Nephron (organoid): ENCODE measurements at regions not wholly inside any gene's neighbourhood (a gene's known extent, or its start where the extent isn't known, plus 50 kb on each side); places are given as distances from the start of the nearest gene placed in this dataset.

Experiments
- H3K27ac Mint-ChIP-seq, 3 experiments: 2 replicates each; pipeline ENCODE4 v1.8.0; 2020; ENCODE audit warnings: mixed read lengths in 3 of 3, mild to moderate bottlenecking in 2 of 3, moderate library complexity in 1 of 3
- H3K27me3 Mint-ChIP-seq: 2 replicates; pipeline ENCODE4 v1.8.0; 2021; ENCODE audit warnings: low read depth, mild to moderate bottlenecking, moderate library complexity, mixed read lengths
- H3K36me3 Mint-ChIP-seq: 2 replicates; pipeline ENCODE4 v1.8.0; 2020; ENCODE audit warnings: low read depth, mixed read lengths
- H3K4me1 Mint-ChIP-seq: 2 replicates; pipeline ENCODE4 v1.8.0; 2020; ENCODE audit warnings: mixed read lengths
- H3K4me3 Mint-ChIP-seq, 3 experiments: 2 replicates each; pipeline ENCODE4 v1.8.0; 2020; ENCODE audit warnings: mild to moderate bottlenecking in 3 of 3, mixed read lengths in 3 of 3, moderate library complexity in 2 of 3
- H3K9me3 Mint-ChIP-seq: 2 replicates; pipeline ENCODE4 v1.8.0; 2020; ENCODE audit warnings: mixed read lengths
- TF ChIP-seq, protein P1 (sequence below), 3 experiments: fragments of 200-600 bp; sonication (generic); IDR thresholded peaks; one replicate each; pipeline ENCODE4 v1.5.0; 2021; ENCODE audit warnings: antibody characterized with exemption in 3 of 3; ENCODE audit not compliant: unreplicated experiment in 3 of 3

DNA sequence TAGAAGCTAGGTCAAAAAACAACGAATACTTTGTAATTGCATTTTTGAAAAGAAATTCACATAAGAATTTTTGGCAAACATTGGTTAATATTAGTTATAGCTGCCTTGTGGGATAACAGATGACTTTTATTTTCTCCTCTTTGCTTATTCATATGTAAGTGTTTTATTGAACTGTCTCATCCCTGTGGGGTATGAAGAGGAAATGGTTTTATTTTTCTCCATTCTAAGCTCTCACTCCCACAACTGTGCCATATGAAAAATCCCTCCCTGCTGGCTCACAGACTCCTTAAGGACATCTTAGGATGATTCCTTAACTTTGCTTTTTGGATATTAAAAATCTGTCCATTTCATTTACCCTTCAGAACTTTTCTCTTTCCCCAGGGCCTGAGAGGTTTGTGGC is 300.6 kb downstream of the PPP1R2C start:
- H3K27me3 Mint-ChIP-seq, result no peaks in the 10 kb centered on the region
- H3K27ac Mint-ChIP-seq, result peak overlapping the region in 1 of 3 experiments; percentile 14
- H3K36me3 Mint-ChIP-seq, result peaks cover 11% of the 10 kb centered on the region
- peaks cover 15% of the 10 kb centered on the region for H3K9me3 Mint-ChIP-seq
- TF ChIP-seq, protein P1, sequence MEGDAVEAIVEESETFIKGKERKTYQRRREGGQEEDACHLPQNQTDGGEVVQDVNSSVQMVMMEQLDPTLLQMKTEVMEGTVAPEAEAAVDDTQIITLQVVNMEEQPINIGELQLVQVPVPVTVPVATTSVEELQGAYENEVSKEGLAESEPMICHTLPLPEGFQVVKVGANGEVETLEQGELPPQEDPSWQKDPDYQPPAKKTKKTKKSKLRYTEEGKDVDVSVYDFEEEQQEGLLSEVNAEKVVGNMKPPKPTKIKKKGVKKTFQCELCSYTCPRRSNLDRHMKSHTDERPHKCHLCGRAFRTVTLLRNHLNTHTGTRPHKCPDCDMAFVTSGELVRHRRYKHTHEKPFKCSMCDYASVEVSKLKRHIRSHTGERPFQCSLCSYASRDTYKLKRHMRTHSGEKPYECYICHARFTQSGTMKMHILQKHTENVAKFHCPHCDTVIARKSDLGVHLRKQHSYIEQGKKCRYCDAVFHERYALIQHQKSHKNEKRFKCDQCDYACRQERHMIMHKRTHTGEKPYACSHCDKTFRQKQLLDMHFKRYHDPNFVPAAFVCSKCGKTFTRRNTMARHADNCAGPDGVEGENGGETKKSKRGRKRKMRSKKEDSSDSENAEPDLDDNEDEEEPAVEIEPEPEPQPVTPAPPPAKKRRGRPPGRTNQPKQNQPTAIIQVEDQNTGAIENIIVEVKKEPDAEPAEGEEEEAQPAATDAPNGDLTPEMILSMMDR (IDR thresholded peaks at IDR 0.05; ENCODE audit: unreplicated experiment in 3 of 3), result no peak
- H3K4me3 Mint-ChIP-seq, result no peak overlapping the region
- peaks cover 4% of the 10 kb centered on the region for H3K4me1 Mint-ChIP-seq

DNA sequence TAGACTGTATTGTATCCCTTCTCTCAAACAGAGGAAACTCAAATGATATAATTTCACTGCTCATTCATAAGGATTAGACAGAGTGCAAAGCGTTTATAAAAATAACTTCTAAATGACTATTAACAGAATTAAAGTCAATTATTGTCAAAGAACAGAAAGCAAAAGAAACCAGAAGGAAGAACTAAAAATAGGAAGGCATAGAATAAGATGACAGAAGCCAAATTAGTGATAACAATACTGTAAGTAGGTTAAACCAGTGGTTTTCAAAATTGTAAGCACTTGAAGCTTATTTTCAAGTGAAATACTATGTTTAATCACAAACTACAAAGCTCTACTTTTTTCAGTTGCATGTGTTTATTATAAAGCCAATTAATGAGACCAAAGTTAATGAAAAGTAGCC is 305.2 kb downstream of the PPP1R2C start:
- Mint-ChIP-seq H3K4me3 (no peak overlapping the region), H3K27me3 (peaks cover 4% of the 10 kb centered on the region), H3K9me3 (peaks cover 23% of the 10 kb centered on the region), H3K27ac (no peak overlapping the region), H3K4me1 (peaks cover 4% of the 10 kb centered on the region), H3K36me3 (peaks cover 11% of the 10 kb centered on the region)
- TF ChIP-seq, protein P1 (IDR thresholded peaks at IDR 0.05; ENCODE audit: unreplicated experiment in 3 of 3), result no peak

DNA sequence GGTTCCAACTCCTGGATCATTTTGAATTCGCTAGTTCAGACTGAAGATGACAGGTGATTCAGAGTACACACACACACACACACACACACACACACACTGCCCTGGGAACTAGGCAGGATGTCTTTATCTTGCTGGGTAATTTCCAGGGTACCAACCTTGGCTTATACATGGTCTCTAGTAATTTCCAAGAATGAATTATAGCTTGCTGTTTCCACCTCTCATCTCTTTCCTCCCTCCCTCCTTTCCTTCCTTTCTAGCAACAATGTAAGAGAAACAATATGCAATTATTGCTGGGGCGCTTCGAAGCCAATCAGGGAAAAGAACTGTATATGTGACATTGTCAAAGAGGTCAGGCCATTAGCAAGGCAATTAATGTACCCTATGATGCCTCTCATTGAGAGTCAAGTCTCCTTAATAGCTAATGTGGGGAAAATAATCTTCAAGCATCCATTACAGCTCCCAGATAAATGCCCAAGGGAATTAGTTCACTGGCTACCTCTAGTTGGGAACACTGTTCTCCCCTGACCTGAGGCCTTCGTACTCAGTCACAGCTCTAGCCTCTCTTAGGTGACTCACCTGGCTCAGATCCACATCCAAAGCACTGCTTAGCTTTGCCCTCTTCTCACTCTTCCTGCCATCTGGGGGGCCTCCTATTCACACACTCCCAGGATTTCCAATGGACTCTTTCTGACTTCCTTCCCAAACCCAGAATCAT is 311.5 kb downstream of the PPP1R2C start:
- Mint-ChIP-seq H3K36me3 (no peaks in the 10 kb centered on the region), H3K9me3 (peaks cover 2% of the 10 kb centered on the region), H3K27me3 (peaks cover 6% of the 10 kb centered on the region), H3K4me1 (no peaks in the 10 kb centered on the region), H3K27ac (no peak overlapping the region), H3K4me3 (no peak overlapping the region)
- TF ChIP-seq, protein P1 (IDR thresholded peaks at IDR 0.05; ENCODE audit: unreplicated experiment in 3 of 3), result no peak

GRCh38 chrX:42465821-42466220 is 312.1 kb downstream of the PPP1R2C start:
- Mint-ChIP-seq H3K36me3 (no peaks in the 10 kb centered on the region), H3K4me1 (no peaks in the 10 kb centered on the region), H3K4me3 (no peak overlapping the region), H3K9me3 (no peaks in the 10 kb centered on the region), H3K27ac (no peak overlapping the region), H3K27me3 (peaks cover 6% of the 10 kb centered on the region)
- TF ChIP-seq, protein P1 (IDR thresholded peaks at IDR 0.05; ENCODE audit: unreplicated experiment in 3 of 3), result no peak

DNA sequence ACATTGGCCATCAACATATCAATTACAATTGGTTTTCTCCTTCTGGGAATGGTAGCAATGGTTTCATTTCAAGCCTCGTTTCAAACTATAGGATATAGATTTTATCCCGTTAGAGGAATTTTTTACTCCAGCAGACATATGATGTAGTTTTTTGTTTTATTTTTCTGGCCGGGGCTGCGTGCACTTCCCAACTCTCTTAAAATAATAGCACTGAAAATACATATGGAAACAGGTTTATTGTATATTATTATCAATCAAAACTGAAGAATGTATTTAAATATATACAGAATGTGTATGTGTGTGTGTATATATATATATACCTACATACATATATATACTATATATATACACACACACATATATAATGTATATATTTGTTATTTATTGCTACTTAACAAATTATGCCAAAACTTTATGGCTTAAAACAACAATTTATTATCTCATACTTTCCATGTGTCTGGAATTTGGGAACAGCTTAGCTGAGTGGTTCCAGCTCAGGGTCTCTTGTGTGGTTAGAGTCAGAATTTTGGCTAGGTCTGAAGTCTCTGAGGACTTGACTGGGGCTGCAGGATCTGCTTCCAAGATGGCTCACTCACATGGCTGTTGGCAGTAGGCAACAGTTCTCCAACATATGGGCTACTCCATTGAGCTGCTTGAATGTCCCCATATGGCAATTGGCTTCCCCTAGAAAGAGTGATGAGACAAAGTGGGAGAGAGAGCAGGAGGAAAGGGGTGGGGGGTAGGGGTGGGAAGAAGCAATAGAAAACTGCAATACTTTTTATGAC is 314.1 kb downstream of the PPP1R2C start:
- Mint-ChIP-seq H3K9me3 (no peaks in the 10 kb centered on the region), H3K4me3 (no peak overlapping the region), H3K4me1 (no peaks in the 10 kb centered on the region), H3K27me3 (peaks cover 3% of the 10 kb centered on the region), H3K27ac (no peak overlapping the region), H3K36me3 (no peaks in the 10 kb centered on the region)
- TF ChIP-seq, protein P1 (IDR thresholded peaks at IDR 0.05; ENCODE audit: unreplicated experiment in 3 of 3), result no peak
